Tibial nerve (tissue), 4 donors: ENCODE measurements at regions not wholly inside any gene's neighbourhood (a gene's known extent, or its start where the extent isn't known, plus 50 kb on each side); places are given as distances from the start of the nearest gene placed in this dataset.

Source experiments
- DNase-seq, 2 donors: peaks; one replicate each; pipeline ENCODE4 v3.0.0-alpha.2; 2019; ENCODE audit warnings: low spot score in 2 of 2
- H3K27ac ChIP-seq, 4 donors: fragments of 200-600 bp; sonication (generic) in 3 of 4; one replicate each; pipeline ENCODE4 v1.5.1; 2017 to 2019; ENCODE audit warnings: mild to moderate bottlenecking in 1 of 4
- H3K27me3 ChIP-seq, 2 donors: fragments of 200-600 bp; sonication (generic) in 1 of 2; one replicate each; pipeline versions ENCODE4 v1.5.1 to v1.6.0; 2017 to 2019
- H3K36me3 ChIP-seq, 3 donors: fragments of 200-600 bp; sonication (generic); one replicate each; pipeline ENCODE4 v1.5.1; 2018 to 2019
- H3K4me1 ChIP-seq, 4 donors: fragments of 200-600 bp; sonication (generic) in 3 of 4; one replicate each; pipeline ENCODE4 v1.5.1; 2017 to 2019
- H3K4me3 ChIP-seq, 4 donors: fragments of 200-600 bp; sonication (generic) in 3 of 4; one replicate each; pipeline ENCODE4 v1.5.1; 2017 to 2019; ENCODE audit warnings: mild to moderate bottlenecking in 1 of 4, moderate library complexity in 1 of 4
- H3K9me3 ChIP-seq, 4 donors: fragments of 200-600 bp; sonication (generic) in 3 of 4; one replicate each; pipeline ENCODE4 v1.5.1; 2017 to 2019
- CTCF ChIP-seq, 5 experiments: fragments of 200-600 bp in 3 of 5; fragments of 450-650 bp in 2 of 5; sonication (generic) in 3 of 5; IDR thresholded peaks; one replicate each; pipeline ENCODE4 v1.5.1; 2016 to 2019; ENCODE audit warnings: antibody characterized with exemption in 5 of 5, mild to moderate bottlenecking in 3 of 5, moderate library complexity in 2 of 5
- EP300 ChIP-seq, 2 donors: sonication (generic); formaldehyde crosslinking; IDR thresholded peaks; one replicate each; pipeline ENCODE4 v1.6.1; 2017; ENCODE audit warnings: antibody characterized with exemption in 2 of 2, mild to moderate bottlenecking in 1 of 2
- POLR2A ChIP-seq, 2 donors: fragments of 450-650 bp; IDR thresholded peaks; one replicate each; pipeline ENCODE4 v1.6.1; 2017; ENCODE audit warnings: antibody characterized with exemption in 2 of 2, mild to moderate bottlenecking in 2 of 2, moderate library complexity in 2 of 2
- WGBS, 2 donors: methylation state at CpG; one replicate each; pipeline ENCODE4 v1.1.5; 2018; 5-methylcytosine and 5-hydroxymethylcytosine counted together

GRCh38 chr5:167763772-167764171, 527.7 kb upstream of the WWC1 start:
- H3K4me1 ChIP-seq: no peaks in the 10 kb centered on the region
- no peaks in the 10 kb centered on the region for H3K27me3 ChIP-seq
- WGBS, 2 donors: 70 to 75% methylated on average over 4 of the region's 4 CpGs
- no peak overlapping the region for H3K4me3 ChIP-seq
- TF ChIP-seq POLR2A (IDR thresholded peaks at IDR 0.05): no peak
- no peak for TF ChIP-seq CTCF (IDR thresholded peaks at IDR 0.05)
- TF ChIP-seq EP300 (IDR thresholded peaks at IDR 0.05): no peak
- DNase-seq: no peak
- H3K36me3 ChIP-seq: no peaks in the 10 kb centered on the region
- no peak overlapping the region for H3K27ac ChIP-seq
- no peaks in the 10 kb centered on the region for H3K9me3 ChIP-seq

GRCh38 chr5:167764641-167765289, 526.7 kb upstream of the WWC1 start:
- no peaks in the 10 kb centered on the region for H3K9me3 ChIP-seq
- TF ChIP-seq CTCF (IDR thresholded peaks at IDR 0.05) (no peak), POLR2A (IDR thresholded peaks at IDR 0.05) (no peak), EP300 (IDR thresholded peaks at IDR 0.05) (no peak)
- no peaks in the 10 kb centered on the region for H3K4me1 ChIP-seq
- no peak overlapping the region for H3K4me3 ChIP-seq
- no peak for DNase-seq
- no peaks in the 10 kb centered on the region for H3K36me3 ChIP-seq
- H3K27ac ChIP-seq: no peak overlapping the region
- H3K27me3 ChIP-seq: no peaks in the 10 kb centered on the region
- WGBS, 2 donors: 64 to 72% methylated on average over 6 of the region's 6 CpGs

GRCh38 chr5:167765352-167765751, 526.1 kb upstream of the WWC1 start:
- no peak overlapping the region for H3K27ac ChIP-seq
- H3K4me1 ChIP-seq: no peaks in the 10 kb centered on the region
- H3K4me3 ChIP-seq: no peak overlapping the region
- no peaks in the 10 kb centered on the region for H3K36me3 ChIP-seq
- no peaks in the 10 kb centered on the region for H3K9me3 ChIP-seq
- 65 to 75% methylated on average over 7 of the region's 7 CpGs for WGBS, 2 donors
- DNase-seq: no peak
- no peaks in the 10 kb centered on the region for H3K27me3 ChIP-seq
- no peak for TF ChIP-seq CTCF (IDR thresholded peaks at IDR 0.05)
- TF ChIP-seq EP300 (IDR thresholded peaks at IDR 0.05): no peak
- no peak for TF ChIP-seq POLR2A (IDR thresholded peaks at IDR 0.05)

- no peak overlapping the region for H3K4me3 ChIP-seq
- H3K36me3 ChIP-seq: no peaks in the 10 kb centered on the region
- TF ChIP-seq EP300 (IDR thresholded peaks at IDR 0.05) (no peak), CTCF (IDR thresholded peaks at IDR 0.05) (no peak), POLR2A (IDR thresholded peaks at IDR 0.05) (no peak)
- no peaks in the 10 kb centered on the region for H3K4me1 ChIP-seq
- no peaks in the 10 kb centered on the region for H3K9me3 ChIP-seq
- DNase-seq: no peak
- no peak overlapping the region for H3K27ac ChIP-seq
- no peaks in the 10 kb centered on the region for H3K27me3 ChIP-seq
- WGBS, 2 donors: 48% methylated on average over 2 of the region's 2 CpGs
Observed at GRCh38 chr5:167766957-167767356, 524.5 kb upstream of the WWC1 start.

- no peaks in the 10 kb centered on the region for H3K4me1 ChIP-seq
- WGBS, 2 donors: 72 to 75% methylated on average over 4 of the region's 4 CpGs
- H3K4me3 ChIP-seq: no peak overlapping the region
- H3K36me3 ChIP-seq: no peaks in the 10 kb centered on the region
- H3K27me3 ChIP-seq: no peaks in the 10 kb centered on the region
- TF ChIP-seq CTCF (IDR thresholded peaks at IDR 0.05) (no peak), EP300 (IDR thresholded peaks at IDR 0.05) (no peak), POLR2A (IDR thresholded peaks at IDR 0.05) (no peak)
- H3K9me3 ChIP-seq: no peaks in the 10 kb centered on the region
- DNase-seq: no peak
- H3K27ac ChIP-seq: no peak overlapping the region
Observed at GRCh38 chr5:167767795-167768194, 523.6 kb upstream of the WWC1 start.
